Gastrocnemius medialis (tissue), 4 donors: ENCODE measurements at regions not wholly inside any gene's neighbourhood (a gene's known extent, or its start where the extent isn't known, plus 50 kb on each side); places are given as distances from the start of the nearest gene placed in this dataset.

ENCODE experiments used
- CTCF ChIP-seq, 5 experiments: fragments of 450-650 bp in 3 of 5; fragments of 200-600 bp in 2 of 5; sonication (generic) in 2 of 5; IDR thresholded peaks in 4 of 5; conservative IDR thresholded peaks in 1 of 5; 1 replicate in 4 of 5; 2 replicates in 1 of 5; pipeline ENCODE4 v1.5.1; 2016 to 2019; ENCODE audit warnings: antibody characterized with exemption in 5 of 5, mild to moderate bottlenecking in 3 of 5, moderate library complexity in 3 of 5
- POLR2A ChIP-seq, 2 donors: fragments of 450-650 bp; IDR thresholded peaks; one replicate each; pipeline ENCODE4 v1.6.1; 2017; ENCODE audit warnings: antibody characterized with exemption in 2 of 2, mild to moderate bottlenecking in 2 of 2, moderate library complexity in 2 of 2

- TF ChIP-seq CTCF (IDR thresholded peaks at IDR 0.05 in 4 of 5, conservative IDR thresholded peaks at IDR 0.05 in 1 of 5) (no peak), POLR2A (IDR thresholded peaks at IDR 0.05) (no peak)
These were observed 75.4 kb upstream of the SPATA31D4 start for GRCh38 chr9:81852820-81853219.
